H1 (cell line): ENCODE measurements at regions not wholly inside any gene's neighbourhood (a gene's known extent, or its start where the extent isn't known, plus 50 kb on each side); places are given as distances from the start of the nearest gene placed in this dataset.
A peak's percentile ranks its signal among the peaks of the same experiment; 100 is the strongest.

Experiments used
- CTCF ChIA-PET: fragments of 300-600 bp; sonication (Branson Sonifier 250); formaldehyde crosslinking; loops from one replicate; lab custom pipeline; 2021; ENCODE audit not compliant: partially characterized antibody; lab: Charles Lee
- POLR2A ChIA-PET: fragments of 300-600 bp; sonication (Branson Sonifier 250); formaldehyde crosslinking; loops from one replicate; lab custom pipeline; 2021; ENCODE audit warnings: inconsistent platforms; ENCODE audit not compliant: partially characterized antibody; lab: Charles Lee
- DNase-seq, 2 experiments: peaks; one replicate each; pipeline versions ENCODE4 v3.0.0 to v3.0.0-alpha.2; 2010 to 2022; ENCODE audit warnings: low spot score in 2 of 2, low read depth in 1 of 2, mixed read lengths in 1 of 2
- FAIRE-seq: peaks from 2 replicates; lab custom pipeline; 2011; peaks lifted over from hg19 to GRCh38; lab: Jason Lieb, UNC
- H2AFZ ChIP-seq: 2 replicates; pipeline ENCODE4 v1.8.1; 2012; ENCODE audit warnings: low read length, inconsistent platforms
- H2AK5ac ChIP-seq: 2 replicates; pipeline ENCODE4 v1.6.1; 2013; ENCODE audit warnings: low read depth, low read length
- H2BK120ac ChIP-seq: replicated peaks from 2 replicates; pipeline ENCODE3; 2013; ENCODE audit warnings: low read depth, low read length, inconsistent platforms
- H2BK12ac ChIP-seq: 2 replicates; pipeline ENCODE4 v1.6.1; 2013; ENCODE audit warnings: low read depth, low read length
- H2BK15ac ChIP-seq: 2 replicates; pipeline ENCODE4 v1.6.1; 2013; ENCODE audit warnings: low read length
- H2BK20ac ChIP-seq: 2 replicates; pipeline ENCODE4 v1.6.1; 2013; ENCODE audit warnings: low read length
- H2BK5ac ChIP-seq: 2 replicates; pipeline ENCODE4 v1.6.1; 2013; ENCODE audit warnings: low read depth, low read length
- H3K14ac ChIP-seq: 2 replicates; pipeline ENCODE4 v1.6.1; 2013; ENCODE audit warnings: inconsistent platforms; ENCODE audit not compliant: insufficient read length
- H3K18ac ChIP-seq: 2 replicates; pipeline ENCODE4 v1.6.1; 2013; ENCODE audit warnings: low read length; ENCODE audit errors: extremely low read depth
- H3K23ac ChIP-seq: 2 replicates; pipeline ENCODE4 v1.6.1; 2013; ENCODE audit warnings: inconsistent platforms; ENCODE audit not compliant: insufficient read length
- H3K23me2 ChIP-seq: 2 replicates; pipeline ENCODE4 v1.6.1; 2013; ENCODE audit warnings: low read depth, low read length
- H3K27ac ChIP-seq: 2 replicates; pipeline ENCODE4 v1.6.1; 2011; ENCODE audit warnings: low read depth, low read length, inconsistent platforms
- H3K27me3 ChIP-seq, 4 experiments: replicated peaks in 1 of 4; 1 replicate in 1 of 4; 2 replicates in 3 of 4; pipeline versions ENCODE4 v1.6.1 to v1.8.1; 2011 to 2013; ENCODE audit warnings: low read length in 3 of 4, mild to moderate bottlenecking in 3 of 4, inconsistent platforms in 2 of 4, mixed read lengths in 2 of 4, moderate library complexity in 1 of 4; ENCODE audit not compliant: control insufficient read depth in 3 of 4, insufficient read depth in 3 of 4; ENCODE audit errors: extremely low read depth in 1 of 4
- H3K36me3 ChIP-seq, 4 experiments: 2 replicates each; pipeline versions ENCODE4 v1.6.1 to v1.8.1; 2011 to 2013; ENCODE audit warnings: mild to moderate bottlenecking in 4 of 4, low read length in 3 of 4, moderate library complexity in 2 of 4, control low read depth in 1 of 4, inconsistent platforms in 1 of 4; ENCODE audit not compliant: insufficient read depth in 4 of 4, control insufficient read depth in 2 of 4
- H3K4ac ChIP-seq: replicated peaks from 2 replicates; pipeline ENCODE3; 2013; ENCODE audit warnings: low read length, low read depth, mixed read lengths, inconsistent platforms; ENCODE audit not compliant: insufficient read length
- H3K4me1 ChIP-seq, 4 experiments: replicated peaks in 1 of 4; 1 replicate in 1 of 4; 2 replicates in 3 of 4; pipeline versions ENCODE4 v1.6.1 to v1.8.1; 2011 to 2013; ENCODE audit warnings: low read length in 3 of 4, inconsistent platforms in 2 of 4, mixed read lengths in 1 of 4; ENCODE audit not compliant: insufficient read depth in 4 of 4, control insufficient read depth in 3 of 4
- H3K4me2 ChIP-seq, 2 experiments: 2 replicates each; pipeline versions ENCODE4 v1.6.1 to v1.8.1; 2011 to 2013; ENCODE audit warnings: low read depth in 2 of 2, low read length in 2 of 2, control low read depth in 1 of 2, inconsistent platforms in 1 of 2, mild to moderate bottlenecking in 1 of 2; ENCODE audit not compliant: insufficient read depth in 1 of 2
- H3K4me3 ChIP-seq, 4 experiments: fragments of 200-600, 300-600 bp in 1 of 4; sonication (generic), shearing (Covaris generic), sonication (Bioruptor Twin) in 1 of 4; 2 replicates each; pipeline versions ENCODE4 v1.5.1 to v1.8.1; 2011 to 2016; ENCODE audit warnings: low read length in 4 of 4, low read depth in 3 of 4, control low read depth in 2 of 4, inconsistent platforms in 2 of 4, mild to moderate bottlenecking in 2 of 4, mixed read lengths in 1 of 4, moderate library complexity in 1 of 4; ENCODE audit not compliant: insufficient read depth in 2 of 4; ENCODE audit errors: extremely low read depth in 1 of 4
- H3K56ac ChIP-seq: replicated peaks from 2 replicates; pipeline ENCODE3; 2013; ENCODE audit warnings: low read depth, mild to moderate bottlenecking, mixed read lengths, low read length, inconsistent platforms; ENCODE audit not compliant: insufficient read length
- H3K79me1 ChIP-seq: 2 replicates; pipeline ENCODE4 v1.6.1; 2013; ENCODE audit warnings: low read depth, low read length, control low read depth
- H3K79me2 ChIP-seq, 2 experiments: 2 replicates each; pipeline versions ENCODE4 v1.6.1 to v1.8.1; 2012 to 2013; ENCODE audit warnings: low read length in 2 of 2, mild to moderate bottlenecking in 2 of 2, inconsistent platforms in 1 of 2; ENCODE audit not compliant: insufficient read depth in 2 of 2, control insufficient read depth in 1 of 2
- H3K9ac ChIP-seq, 4 experiments: replicated peaks in 1 of 4; 1 replicate in 1 of 4; 2 replicates in 3 of 4; pipeline versions ENCODE4 v1.6.1 to v1.8.1; 2011 to 2013; ENCODE audit warnings: low read depth in 3 of 4, low read length in 3 of 4, control low read depth in 2 of 4, mild to moderate bottlenecking in 2 of 4, moderate library complexity in 2 of 4, inconsistent platforms in 1 of 4; ENCODE audit errors: extremely low read depth in 1 of 4
- H3K9me3 ChIP-seq, 2 experiments: 2 replicates each; pipeline versions ENCODE4 v1.6.1 to v1.8.1; 2012 to 2013; ENCODE audit warnings: mild to moderate bottlenecking in 2 of 2, moderate library complexity in 2 of 2, control low read depth in 1 of 2, inconsistent platforms in 1 of 2, low read depth in 1 of 2, low read length in 1 of 2, mixed read lengths in 1 of 2; ENCODE audit not compliant: insufficient read depth in 2 of 2
- H4K20me1 ChIP-seq, 2 experiments: replicated peaks in 1 of 2; 2 replicates each; pipeline versions ENCODE3 to v1.8.1; 2011 to 2013; ENCODE audit warnings: inconsistent platforms in 2 of 2, low read length in 2 of 2, mild to moderate bottlenecking in 1 of 2; ENCODE audit not compliant: insufficient read depth in 2 of 2, control insufficient read depth in 1 of 2
- H4K5ac ChIP-seq: 2 replicates; pipeline ENCODE4 v1.6.1; 2013; ENCODE audit warnings: low read length, low read depth, mixed read lengths, inconsistent platforms; ENCODE audit not compliant: insufficient read length
- H4K8ac ChIP-seq: 2 replicates; pipeline ENCODE4 v1.8.0; 2013; ENCODE audit warnings: mild to moderate bottlenecking, moderate library complexity, low read length, inconsistent platforms; ENCODE audit not compliant: insufficient read depth; ENCODE audit errors: extremely low read depth
- H4K91ac ChIP-seq: replicated peaks from 2 replicates; pipeline ENCODE3; 2013; ENCODE audit warnings: low read length, mixed read lengths, inconsistent platforms; ENCODE audit not compliant: insufficient read length
- CEBPB ChIP-seq: IDR thresholded peaks from 2 replicates; pipeline ENCODE4 v1.6.1; 2012; ENCODE audit warnings: low read depth, low read length
- EP300 ChIP-seq, 2 experiments: IDR thresholded peaks; 1 replicate in 1 of 2; 2 replicates in 1 of 2; pipeline ENCODE4 v1.6.1; 2011 to 2012; ENCODE audit warnings: low read depth in 2 of 2, low read length in 2 of 2, mild to moderate bottlenecking in 2 of 2, borderline replicate concordance in 1 of 2, inconsistent platforms in 1 of 2, moderate library complexity in 1 of 2
- KDM4A ChIP-seq: IDR thresholded peaks from one replicate; pipeline ENCODE4 v1.7.1; 2012; ENCODE audit warnings: low read depth, mild to moderate bottlenecking, moderate library complexity, low read length, inconsistent platforms; ENCODE audit not compliant: severe bottlenecking
- NANOG ChIP-seq: IDR thresholded peaks from 2 replicates; pipeline ENCODE4 v1.6.1; 2011; ENCODE audit warnings: low read length, low read depth, mild to moderate bottlenecking, inconsistent platforms; ENCODE audit not compliant: insufficient read depth, poor library complexity, severe bottlenecking
- TAF7 ChIP-seq: optimal IDR thresholded peaks from 2 replicates; pipeline ENCODE3; 2011; ENCODE audit warnings: low read depth, mild to moderate bottlenecking, inconsistent platforms, low read length, moderate library complexity, borderline replicate concordance
- YY1 ChIP-seq: IDR thresholded peaks from 2 replicates; pipeline ENCODE4 v1.6.1; 2011; ENCODE audit warnings: low read depth, mild to moderate bottlenecking, low read length
- WGBS, 2 experiments: shearing (Covaris generic) in 1 of 2; methylation state at CpG; one replicate each; pipeline versions ENCODE4 v1.1.6 to v1.1.7; 2013 to 2015; ENCODE audit warnings: low lambda C conversion rate in 2 of 2, mixed read lengths in 2 of 2, inconsistent platforms in 1 of 2, low coverage in 1 of 2, missing lambda C conversion rate in 1 of 2; ENCODE audit not compliant: insufficient replicate concordance in 2 of 2, insufficient coverage in 1 of 2, insufficient read length in 1 of 2; ENCODE audit errors: extremely low coverage in 1 of 2, missing lambda C conversion rate in 1 of 2; 5-methylcytosine and 5-hydroxymethylcytosine counted together

DNA sequence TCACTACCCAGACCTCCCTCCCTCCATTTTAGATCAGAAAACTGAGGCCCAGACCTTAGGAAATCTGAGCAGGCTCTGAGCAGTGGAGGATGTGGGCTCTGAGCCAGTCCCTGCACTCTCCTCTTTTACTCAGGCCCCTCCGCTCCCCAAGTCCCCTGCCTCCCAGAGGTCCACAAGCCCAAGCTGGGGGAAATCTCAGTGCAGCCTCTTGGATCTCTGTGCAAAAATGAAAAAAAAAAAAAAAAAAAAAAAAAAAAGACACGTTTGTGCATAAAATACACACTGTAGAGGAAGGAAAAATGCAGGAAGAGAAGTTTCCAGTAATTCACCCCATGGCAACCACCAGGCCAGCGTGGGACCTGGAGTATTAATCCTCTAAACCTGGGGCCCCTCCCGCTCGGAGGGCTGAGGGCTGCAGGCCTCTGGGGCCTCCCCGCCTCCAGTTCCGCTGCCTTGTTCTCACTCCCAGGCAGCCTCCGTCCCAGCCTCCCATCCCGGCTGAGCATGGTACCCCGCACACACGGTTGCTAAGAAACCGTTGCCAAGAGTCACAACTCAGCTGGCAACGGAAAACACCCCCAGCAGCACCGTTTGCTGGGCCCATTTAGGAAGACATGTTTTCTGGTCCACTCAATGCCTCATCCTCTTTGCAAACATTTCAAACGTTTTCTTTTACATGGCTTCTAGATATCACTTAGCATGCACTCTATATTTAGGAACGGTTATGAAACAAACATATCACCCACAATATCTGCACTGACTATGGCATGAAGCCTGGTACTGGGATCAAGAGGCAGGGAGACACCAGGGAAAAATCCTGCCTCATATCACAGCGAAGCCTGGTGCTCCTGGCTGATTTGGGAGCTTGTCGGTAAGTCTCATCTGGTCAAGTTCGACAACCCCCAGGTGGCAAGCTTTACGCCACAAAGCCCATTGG lies 227.5 kb downstream of the CTTN start:
- CTCF ChIA-PET: interaction anchor here (0.9 to 1.9 kb wide), 2 partner anchors 18 to 24 kb away, joined by 3 to 4 read pairs; no protein-coding TSS in a partner anchor

More for the DNA sequence above, 227.5 kb downstream of the CTTN start:
- peaks cover 3 to 9% of the 10 kb centered on the region in 2 experiments for H4K20me1 ChIP-seq
- no peaks in the 10 kb centered on the region for H3K27me3 ChIP-seq
- H3K9ac ChIP-seq: no peak overlapping the region
- WGBS, 2 experiments: 90% methylated on average over 18 of the region's 20 CpGs; no CpG with 5 or more reads in 1 of the 2 experiments
- no peak overlapping the region for H2BK5ac ChIP-seq
- H4K5ac ChIP-seq: no peak overlapping the region
- no peak overlapping the region for H3K56ac ChIP-seq
- no peak overlapping the region for H2BK20ac ChIP-seq
- no peak overlapping the region for H3K23ac ChIP-seq
- H3K79me2 ChIP-seq: peaks cover 0 to 12% of the 10 kb centered on the region in 2 experiments; a peak in 2 of 4 replicates
- no peak overlapping the region for H2BK120ac ChIP-seq
- H4K91ac ChIP-seq: no peak overlapping the region
- H2BK12ac ChIP-seq: no peak overlapping the region
- no peaks in the 10 kb centered on the region for H3K23me2 ChIP-seq
- POLR2A ChIA-PET: interaction anchor here (1.0 kb wide), 1 partner anchor 11 kb away, joined by 3 read pairs; no protein-coding TSS in a partner anchor
- no peak for FAIRE-seq
- 0 out of 4 replicates have a peak, but pooled peaks cover 0 to under 1% of the 10 kb centered on the region in 2 experiments for H3K9me3 ChIP-seq
- TF ChIP-seq KDM4A (no peak), EP300 (IDR thresholded peaks at IDR 0.05; ENCODE audit: borderline replicate concordance in 1 of 2, low read depth in 2 of 2, low read length in 2 of 2) (no peak), YY1 (no peak), CEBPB (no peak), NANOG (no peak), TAF7 (no peak)
- no peak overlapping the region for H3K18ac ChIP-seq
- no peak overlapping the region for H3K4me3 ChIP-seq
- H2BK15ac ChIP-seq: no peak overlapping the region
- H3K14ac ChIP-seq: no peak overlapping the region
- no peak overlapping the region for H3K4me2 ChIP-seq
- H3K4me1 ChIP-seq: peaks cover 0 to 4% (median 1%) of the 10 kb centered on the region in 4 experiments; a peak in 1 of 7 replicates
- H2AFZ ChIP-seq: no peak overlapping the region
- H3K4ac ChIP-seq: no peak overlapping the region
- H3K27ac ChIP-seq: no peak overlapping the region
- no peak for DNase-seq
- no peaks in the 10 kb centered on the region for H3K36me3 ChIP-seq
- H2AK5ac ChIP-seq: no peak overlapping the region; the same call in 1 of the 2 replicates
- 0 out of 2 replicates have a peak overlapping the region, but pooled peaks have one; percentile 57 for H4K8ac ChIP-seq
- H3K79me1 ChIP-seq: no peaks in the 10 kb centered on the region; the same call in none of the 2 replicates
